Nephron (organoid): ENCODE measurements at regions not wholly inside any gene's neighbourhood (a gene's known extent, or its start where the extent isn't known, plus 50 kb on each side); places are given as distances from the start of the nearest gene placed in this dataset.
A peak's percentile ranks its signal among the peaks of the same experiment; 100 is the strongest.

Source experiments
- H3K27ac Mint-ChIP-seq, 3 experiments: 2 replicates each; pipeline ENCODE4 v1.8.0; 2020; ENCODE audit warnings: mixed read lengths in 3 of 3, mild to moderate bottlenecking in 2 of 3, moderate library complexity in 1 of 3
- H3K27me3 Mint-ChIP-seq: 2 replicates; pipeline ENCODE4 v1.8.0; 2021; ENCODE audit warnings: low read depth, mild to moderate bottlenecking, moderate library complexity, mixed read lengths
- H3K36me3 Mint-ChIP-seq: 2 replicates; pipeline ENCODE4 v1.8.0; 2020; ENCODE audit warnings: low read depth, mixed read lengths
- H3K4me1 Mint-ChIP-seq: 2 replicates; pipeline ENCODE4 v1.8.0; 2020; ENCODE audit warnings: mixed read lengths
- H3K4me3 Mint-ChIP-seq, 3 experiments: 2 replicates each; pipeline ENCODE4 v1.8.0; 2020; ENCODE audit warnings: mild to moderate bottlenecking in 3 of 3, mixed read lengths in 3 of 3, moderate library complexity in 2 of 3
- H3K9me3 Mint-ChIP-seq: 2 replicates; pipeline ENCODE4 v1.8.0; 2020; ENCODE audit warnings: mixed read lengths
- TF ChIP-seq, protein P1 (sequence below), 3 experiments: fragments of 200-600 bp; sonication (generic); IDR thresholded peaks; one replicate each; pipeline ENCODE4 v1.5.0; 2021; ENCODE audit warnings: antibody characterized with exemption in 3 of 3; ENCODE audit not compliant: unreplicated experiment in 3 of 3

DNA sequence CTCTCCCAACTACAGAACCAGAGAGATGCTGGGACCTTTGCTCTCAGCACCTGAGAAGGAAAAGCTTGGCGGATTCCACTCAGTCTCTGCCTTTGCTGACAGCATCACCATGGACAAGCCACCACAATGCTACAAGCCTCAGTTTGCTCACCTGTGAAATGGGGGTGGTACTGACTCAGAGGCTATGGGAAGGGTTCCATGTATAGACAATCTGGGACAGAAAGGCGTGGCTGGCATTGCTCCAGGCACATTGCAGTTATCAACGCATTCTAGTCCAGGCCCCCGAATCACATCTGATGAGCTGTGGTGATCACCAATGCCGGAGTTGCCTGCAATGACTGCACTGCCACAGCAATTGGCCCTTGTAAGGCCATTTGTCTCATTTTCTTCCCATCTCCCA is 72.6 kb downstream of the ISX start:
- H3K4me1 Mint-ChIP-seq, result no peaks in the 10 kb centered on the region
- H3K27ac Mint-ChIP-seq, result no peak overlapping the region
- H3K36me3 Mint-ChIP-seq, result no peaks in the 10 kb centered on the region
- no peak overlapping the region for H3K4me3 Mint-ChIP-seq
- TF ChIP-seq, protein P1, sequence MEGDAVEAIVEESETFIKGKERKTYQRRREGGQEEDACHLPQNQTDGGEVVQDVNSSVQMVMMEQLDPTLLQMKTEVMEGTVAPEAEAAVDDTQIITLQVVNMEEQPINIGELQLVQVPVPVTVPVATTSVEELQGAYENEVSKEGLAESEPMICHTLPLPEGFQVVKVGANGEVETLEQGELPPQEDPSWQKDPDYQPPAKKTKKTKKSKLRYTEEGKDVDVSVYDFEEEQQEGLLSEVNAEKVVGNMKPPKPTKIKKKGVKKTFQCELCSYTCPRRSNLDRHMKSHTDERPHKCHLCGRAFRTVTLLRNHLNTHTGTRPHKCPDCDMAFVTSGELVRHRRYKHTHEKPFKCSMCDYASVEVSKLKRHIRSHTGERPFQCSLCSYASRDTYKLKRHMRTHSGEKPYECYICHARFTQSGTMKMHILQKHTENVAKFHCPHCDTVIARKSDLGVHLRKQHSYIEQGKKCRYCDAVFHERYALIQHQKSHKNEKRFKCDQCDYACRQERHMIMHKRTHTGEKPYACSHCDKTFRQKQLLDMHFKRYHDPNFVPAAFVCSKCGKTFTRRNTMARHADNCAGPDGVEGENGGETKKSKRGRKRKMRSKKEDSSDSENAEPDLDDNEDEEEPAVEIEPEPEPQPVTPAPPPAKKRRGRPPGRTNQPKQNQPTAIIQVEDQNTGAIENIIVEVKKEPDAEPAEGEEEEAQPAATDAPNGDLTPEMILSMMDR (IDR thresholded peaks at IDR 0.05; ENCODE audit: unreplicated experiment in 3 of 3), result no peak
- peaks cover 25% of the 10 kb centered on the region for H3K27me3 Mint-ChIP-seq
- no peaks in the 10 kb centered on the region for H3K9me3 Mint-ChIP-seq

DNA sequence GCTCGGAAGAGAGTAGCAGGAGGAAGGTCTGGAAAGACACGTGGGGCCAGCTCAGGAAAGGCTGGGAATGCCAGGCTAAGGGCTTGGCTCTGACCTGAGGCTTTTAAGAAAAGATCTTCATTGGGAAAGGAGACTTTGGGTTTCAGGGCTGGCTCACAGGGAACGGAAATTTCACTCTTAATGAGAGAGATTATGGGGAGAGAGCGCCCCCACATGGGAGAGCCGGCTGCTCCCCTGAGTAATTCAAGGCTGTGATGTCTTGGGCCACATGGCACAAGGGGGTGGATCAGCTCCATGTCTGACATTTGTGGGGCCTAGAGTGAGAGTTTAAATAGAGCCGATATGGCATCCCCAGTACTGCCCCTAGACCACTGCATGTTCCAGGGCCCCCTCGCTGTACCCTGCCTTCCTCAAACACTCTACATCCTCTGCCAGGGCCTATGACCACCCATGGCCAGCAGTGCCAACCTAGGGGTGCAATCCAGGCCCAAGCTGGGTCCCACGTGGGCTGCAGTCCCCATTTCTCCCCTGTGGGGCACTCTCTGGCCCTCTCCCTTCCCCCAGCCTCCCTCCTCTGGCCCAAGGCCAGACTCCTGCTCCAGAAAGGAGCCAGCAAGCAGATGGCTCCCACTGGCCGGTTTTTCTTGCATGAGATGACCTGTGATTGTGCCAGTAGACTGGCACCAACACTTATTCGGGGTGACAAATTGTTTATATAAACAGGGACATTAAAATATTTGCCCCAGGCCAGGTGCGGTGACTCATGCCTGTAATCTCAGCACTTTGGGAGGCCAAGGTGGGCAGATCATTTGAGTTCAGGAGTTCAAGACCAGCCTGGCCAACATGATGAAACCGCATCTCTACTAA is 75.2 kb downstream of the ISX start:
- H3K4me3 Mint-ChIP-seq, result no peak overlapping the region
- TF ChIP-seq, protein P1 (IDR thresholded peaks at IDR 0.05; ENCODE audit: unreplicated experiment in 3 of 3), result no peak

DNA sequence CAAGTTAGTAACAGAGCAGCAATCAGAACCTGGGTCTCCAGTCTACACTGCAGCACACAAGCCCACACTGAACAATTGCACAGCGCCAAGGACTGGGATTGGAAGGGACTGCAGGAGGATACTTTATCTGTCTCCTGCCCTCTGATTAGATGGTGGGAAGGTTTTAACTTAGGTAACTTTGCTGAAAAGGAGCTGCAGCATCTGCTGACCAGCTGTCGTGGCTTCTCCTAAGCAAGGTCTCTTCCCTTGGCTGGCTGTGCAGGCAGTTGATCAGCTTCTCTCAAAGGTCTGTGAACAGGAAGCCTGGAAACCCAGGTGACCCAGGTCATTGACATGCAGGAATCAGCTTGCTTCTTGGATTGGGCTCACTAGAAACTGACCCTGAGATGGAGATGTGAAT is 82.4 kb downstream of the ISX start:
- TF ChIP-seq, protein P1 (IDR thresholded peaks at IDR 0.05; ENCODE audit: unreplicated experiment in 3 of 3), result no peak
- Mint-ChIP-seq H3K27me3 (peaks cover 54% of the 10 kb centered on the region), H3K4me1 (peaks cover 18% of the 10 kb centered on the region), H3K9me3 (no peaks in the 10 kb centered on the region), H3K36me3 (no peaks in the 10 kb centered on the region), H3K4me3 (no peak overlapping the region), H3K27ac (no peak overlapping the region)

More for the DNA sequence above, 75.2 kb downstream of the ISX start:
- H3K9me3 Mint-ChIP-seq, result no peaks in the 10 kb centered on the region
- no peaks in the 10 kb centered on the region for H3K4me1 Mint-ChIP-seq
- peaks cover 16% of the 10 kb centered on the region for H3K27me3 Mint-ChIP-seq
- no peaks in the 10 kb centered on the region for H3K36me3 Mint-ChIP-seq
- H3K27ac Mint-ChIP-seq, result no peak overlapping the region

DNA sequence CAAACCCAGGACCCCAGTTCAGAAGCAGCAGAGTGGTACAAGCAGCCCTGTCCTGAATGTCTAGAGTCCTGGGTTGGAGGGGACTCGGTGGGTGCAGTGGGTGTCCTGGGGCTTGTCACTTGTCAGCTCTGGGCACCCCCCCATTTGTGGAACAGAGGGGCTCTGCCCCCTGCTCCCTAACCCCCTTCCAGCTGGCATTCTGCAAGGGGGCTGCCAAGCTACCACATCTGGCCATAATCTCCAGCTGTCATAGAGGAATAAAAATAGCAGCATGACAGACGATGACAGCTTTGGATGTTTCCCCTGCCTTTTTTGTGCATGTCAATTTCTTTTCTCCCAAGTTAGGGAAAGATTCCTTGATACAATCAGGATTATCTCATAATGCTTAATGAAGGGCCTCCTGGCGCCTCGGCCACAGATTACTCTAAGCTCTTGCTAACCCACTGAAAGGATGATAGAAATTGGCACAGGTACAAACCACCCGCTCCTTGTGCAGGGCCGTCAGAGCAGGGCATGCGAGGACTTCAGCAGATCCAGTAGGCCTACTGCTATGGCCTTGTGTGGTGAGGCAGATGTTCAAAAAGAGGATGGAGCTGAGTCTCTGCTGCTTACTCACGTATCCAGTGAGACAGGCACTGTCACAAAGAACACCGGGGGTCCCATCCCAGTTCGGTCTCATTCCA is 83.0 kb downstream of the ISX start:
- peaks cover 18% of the 10 kb centered on the region for H3K4me1 Mint-ChIP-seq
- H3K4me3 Mint-ChIP-seq, result no peak overlapping the region
- no peaks in the 10 kb centered on the region for H3K36me3 Mint-ChIP-seq
- no peak overlapping the region for H3K27ac Mint-ChIP-seq
- no peaks in the 10 kb centered on the region for H3K9me3 Mint-ChIP-seq
- TF ChIP-seq, protein P1 (IDR thresholded peaks at IDR 0.05; ENCODE audit: unreplicated experiment in 3 of 3), result no peak
- peaks cover 55% of the 10 kb centered on the region for H3K27me3 Mint-ChIP-seq

DNA sequence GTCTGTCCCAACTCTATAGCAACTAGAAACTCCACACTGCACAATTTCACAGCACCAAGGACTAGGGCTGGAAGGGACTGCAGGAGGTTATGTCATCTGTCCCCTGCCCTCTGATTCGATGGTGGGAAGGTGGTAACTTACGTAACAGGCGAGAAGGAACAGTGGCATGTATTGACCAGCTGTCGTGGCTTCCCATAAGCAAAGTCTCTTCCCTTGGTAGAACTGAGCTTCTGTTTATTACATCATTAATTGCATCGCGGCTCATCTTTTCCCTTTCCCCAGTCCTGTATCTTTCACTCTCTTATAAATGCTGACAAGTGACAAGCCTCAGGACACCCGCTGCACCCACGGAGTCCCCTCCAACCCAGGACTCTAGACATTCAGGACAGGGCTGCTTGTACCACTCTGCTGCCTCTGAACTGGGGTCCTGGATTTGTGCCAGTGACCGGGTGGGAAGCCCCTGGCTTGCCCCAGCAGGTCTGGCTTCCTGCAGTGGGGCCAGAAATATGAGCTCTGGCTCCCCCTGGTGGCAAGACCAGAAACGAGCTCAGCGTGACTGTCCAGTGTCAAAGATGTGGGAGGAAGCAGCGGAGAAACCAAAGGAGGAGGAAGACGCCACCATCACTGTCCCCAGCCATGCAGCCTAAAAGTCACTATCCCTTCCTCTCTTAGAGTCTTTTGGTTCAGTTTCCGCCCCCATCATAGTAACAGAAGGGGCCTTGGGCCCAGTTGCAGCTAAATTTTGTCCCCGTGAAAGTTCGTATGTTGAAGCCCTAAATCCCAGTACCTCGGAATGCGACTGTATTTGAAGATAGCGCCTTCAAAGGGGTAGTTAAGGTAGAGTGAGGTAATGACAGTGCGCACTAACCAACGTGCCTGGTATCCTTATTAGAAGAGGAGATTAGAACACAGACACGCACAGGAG is 84.5 kb downstream of the ISX start:
- H3K9me3 Mint-ChIP-seq, result no peaks in the 10 kb centered on the region
- H3K4me1 Mint-ChIP-seq, result peaks cover 18% of the 10 kb centered on the region
- H3K36me3 Mint-ChIP-seq, result no peaks in the 10 kb centered on the region
- H3K4me3 Mint-ChIP-seq, result no peak overlapping the region
- TF ChIP-seq, protein P1 (IDR thresholded peaks at IDR 0.05; ENCODE audit: unreplicated experiment in 3 of 3), result peak; percentile 75 to 88 (median 82)
- H3K27me3 Mint-ChIP-seq, result peaks cover 70% of the 10 kb centered on the region
- H3K27ac Mint-ChIP-seq, result no peak overlapping the region
